HG02840 (cell line): ENCODE measurements at regions not wholly inside any gene's neighbourhood (a gene's known extent, or its start where the extent isn't known, plus 50 kb on each side); places are given as distances from the start of the nearest gene placed in this dataset.
"Not testable (repeated sequence)": the region's sequence is repeated elsewhere in the genome, so short reads cannot be mapped to it uniquely, and the experiment has no call there.

Source experiments
- ATAC-seq: cut with Tn5 transposase; IDR thresholded peaks from one replicate; pipeline ENCODE4 v1.9.1; 2021; ENCODE audit warnings: mild to moderate bottlenecking, moderate library complexity, moderate number of reproducible peaks; ENCODE audit not compliant: unreplicated experiment, low FRiP score

GRCh38 chr4:137892134-137892533 lies 350.0 kb downstream of the SLC7A11 start:
- ATAC-seq: no peak

GRCh38 chr4:137890812-137891211 lies 351.3 kb downstream of the SLC7A11 start:
- ATAC-seq: no peak

GRCh38 chr4:137881641-137882040 lies 349.3 kb upstream of the PCDH18 start:
- no peak for ATAC-seq

GRCh38 chr4:137868067-137868466 lies 335.8 kb upstream of the PCDH18 start:
- ATAC-seq: not testable (repeated sequence)

- ATAC-seq: no peak
These were observed 334.4 kb upstream of the PCDH18 start for GRCh38 chr4:137866671-137867070.

- ATAC-seq: no peak
These were observed 329.4 kb upstream of the PCDH18 start for GRCh38 chr4:137861682-137862081.

- ATAC-seq: no peak
These were observed 321.1 kb upstream of the PCDH18 start for GRCh38 chr4:137853424-137853823.

- ATAC-seq: no peak
These were observed 320.0 kb upstream of the PCDH18 start for GRCh38 chr4:137852326-137852725.

- no peak for ATAC-seq
These were observed 319.1 kb upstream of the PCDH18 start for GRCh38 chr4:137851435-137851834.

- not testable (repeated sequence) for ATAC-seq
These were observed 295.7 kb upstream of the PCDH18 start for GRCh38 chr4:137827945-137828344.

- no peak for ATAC-seq
These were observed 293.2 kb upstream of the PCDH18 start for GRCh38 chr4:137825505-137825904.

- no peak for ATAC-seq
These were observed 290.7 kb upstream of the PCDH18 start for GRCh38 chr4:137823007-137823406.

GRCh38 chr4:137819964-137820383 lies 287.7 kb upstream of the PCDH18 start:
- ATAC-seq: no peak

GRCh38 chr4:137812258-137812657 lies 280.0 kb upstream of the PCDH18 start:
- ATAC-seq: no peak

GRCh38 chr4:137806420-137806819 lies 274.1 kb upstream of the PCDH18 start:
- ATAC-seq: no peak

GRCh38 chr4:137804906-137805495 lies 272.7 kb upstream of the PCDH18 start:
- no peak for ATAC-seq

GRCh38 chr4:137800861-137801260 lies 268.6 kb upstream of the PCDH18 start:
- ATAC-seq: no peak

GRCh38 chr4:137794764-137795254 lies 262.5 kb upstream of the PCDH18 start:
- ATAC-seq: no peak

GRCh38 chr4:137789263-137789662 lies 257.0 kb upstream of the PCDH18 start:
- ATAC-seq: not testable (repeated sequence)

GRCh38 chr4:137783923-137784322 lies 251.6 kb upstream of the PCDH18 start:
- not testable (repeated sequence) for ATAC-seq

- no peak for ATAC-seq
These were observed 243.4 kb upstream of the PCDH18 start for GRCh38 chr4:137775701-137776100.

GRCh38 chr4:137774501-137774900 lies 242.2 kb upstream of the PCDH18 start:
- ATAC-seq: no peak

GRCh38 chr4:137768881-137769280 lies 236.6 kb upstream of the PCDH18 start:
- no peak for ATAC-seq
